ENCODE measurements at regions not wholly inside any gene's neighbourhood (a gene's known extent, or its start where the extent isn't known, plus 50 kb on each side); places are given as distances from the start of the nearest gene placed in this dataset.

GRCh38 chr5:166276006-166276405, 2015.4 kb upstream of the WWC1 start:
- in situ Hi-C loops (cut with HindIII; ENCODE audit: extremely low pct_ligation_motif_present, low pct_unique_long_range_greater_than_20kb): no loop called here
- Histone ChIP-seq H3K4me3 (replicated peaks in 1 of 3; ENCODE audit: insufficient read depth in 1 of 3, low read depth in 2 of 3, low read length in 3 of 3) (no peak overlapping the region), H3K27ac (ENCODE audit: extremely low read length, insufficient read depth, low read length) (no peak overlapping the region), H3K9ac (ENCODE audit: insufficient read depth, low read depth, low read length) (no peak overlapping the region), H3K36me3 (replicated peaks in 1 of 2; ENCODE audit: control insufficient read depth in 1 of 2, insufficient read depth in 2 of 2, low read length in 2 of 2) (no peaks in the 10 kb centered on the region), H3K4me2 (ENCODE audit: low read depth, low read length) (no peak overlapping the region), H2AFZ (ENCODE audit: low read length) (no peak overlapping the region), H3K9me3 (ENCODE audit: low read length) (peaks cover 83% of the 10 kb centered on the region), H3K79me2 (ENCODE audit: insufficient read depth, low read length) (no peaks in the 10 kb centered on the region), H4K20me1 (ENCODE audit: insufficient read depth, low read length) (no peaks in the 10 kb centered on the region), H3K4me1 (ENCODE audit: insufficient read depth, low read length) (no peaks in the 10 kb centered on the region), H3K27me3 (ENCODE audit: control insufficient read depth in 1 of 2, insufficient read depth in 2 of 2, low read length in 2 of 2) (no peaks in the 10 kb centered on the region)
- TF ChIP-seq MYC (CRISPR knock-in tag; IDR thresholded peaks at IDR 0.05; ENCODE audit: borderline replicate concordance): no peak
- TF ChIP-seq HINFP (CRISPR knock-in tag; IDR thresholded peaks at IDR 0.05; ENCODE audit: low read depth): no peak
- TF ChIP-seq MAF1 (CRISPR knock-in tag; IDR thresholded peaks at IDR 0.05; ENCODE audit: borderline replicate concordance): no peak
- no peak for TF ChIP-seq SETDB1 (CRISPR knock-in tag; IDR thresholded peaks at IDR 0.05; ENCODE audit: borderline replicate concordance)
- POLR2A ChIA-PET: no interaction called here
- CTCF ChIA-PET (ENCODE audit: low intra/inter-chr PET ratio, low total read pairs): no interaction called here
- intact Hi-C loops (cut with micrococcal nuclease; ENCODE audit: unreplicated experiment): no loop called here
- ATAC-seq (no peak), FAIRE-seq (no peak), DNase-seq (ENCODE audit: low spot score) (no peak)
- BruUV-seq (replicated peaks): no TSS peak

GRCh38 chr5:166279828-166280227, 2011.6 kb upstream of the WWC1 start:
- H3K27ac ChIP-seq (ENCODE audit: extremely low read length, insufficient read depth, low read length): no peak overlapping the region
- no peak overlapping the region for H3K9ac ChIP-seq (ENCODE audit: insufficient read depth, low read depth, low read length)
- H3K9me3 ChIP-seq (ENCODE audit: low read length): peaks cover 80% of the 10 kb centered on the region
- no peak overlapping the region for H3K4me3 ChIP-seq (replicated peaks in 1 of 3; ENCODE audit: insufficient read depth in 1 of 3, low read depth in 2 of 3, low read length in 3 of 3)
- FAIRE-seq: no peak
- BruUV-seq (replicated peaks): no TSS peak
- 2% methylated on average over 3 of the region's 3 CpGs for WGBS (ENCODE audit: low lambda C conversion rate)
- H3K79me2 ChIP-seq (ENCODE audit: insufficient read depth, low read length): no peaks in the 10 kb centered on the region
- ChIA-PET POLR2A (no interaction called here), CTCF (ENCODE audit: low intra/inter-chr PET ratio, low total read pairs) (no interaction called here)
- no peaks in the 10 kb centered on the region for H3K27me3 ChIP-seq (ENCODE audit: control insufficient read depth in 1 of 2, insufficient read depth in 2 of 2, low read length in 2 of 2)
- ATAC-seq: no peak
- in situ Hi-C loops (cut with HindIII; ENCODE audit: extremely low pct_ligation_motif_present, low pct_unique_long_range_greater_than_20kb): no loop called here
- no peaks in the 10 kb centered on the region for H3K4me1 ChIP-seq (ENCODE audit: insufficient read depth, low read length)
- H3K4me2 ChIP-seq (ENCODE audit: low read depth, low read length): no peak overlapping the region
- intact Hi-C loops (cut with micrococcal nuclease; ENCODE audit: unreplicated experiment): no loop called here
- no peaks in the 10 kb centered on the region for H3K36me3 ChIP-seq (replicated peaks in 1 of 2; ENCODE audit: control insufficient read depth in 1 of 2, insufficient read depth in 2 of 2, low read length in 2 of 2)
- no peak for DNase-seq (ENCODE audit: low spot score)
- no peak overlapping the region for H2AFZ ChIP-seq (ENCODE audit: low read length)
- no peak for TF ChIP-seq ZNF597 (CRISPR knock-in tag; IDR thresholded peaks at IDR 0.05)
- TF ChIP-seq ZNF747 (CRISPR knock-in tag; IDR thresholded peaks at IDR 0.05; ENCODE audit: borderline replicate concordance): no peak
- no peak for TF ChIP-seq FOXA3 (CRISPR knock-in tag; IDR thresholded peaks at IDR 0.05)
- TF ChIP-seq GFI1 (CRISPR knock-in tag; IDR thresholded peaks at IDR 0.05; ENCODE audit: borderline replicate concordance): no peak
- TF ChIP-seq RFX3 (CRISPR knock-in tag; IDR thresholded peaks at IDR 0.05): no peak
- no peak for TF ChIP-seq NR3C1 (CRISPR knock-in tag; IDR thresholded peaks at IDR 0.05)
- no peak for TF ChIP-seq ZSCAN12 (CRISPR knock-in tag; IDR thresholded peaks at IDR 0.05)
- TF ChIP-seq BORCS8-MEF2B (CRISPR knock-in tag; IDR thresholded peaks at IDR 0.05): no peak
- no peaks in the 10 kb centered on the region for H4K20me1 ChIP-seq (ENCODE audit: insufficient read depth, low read length)
